DMS153 treated with DMSO at 0.1 percent for 48 hours (cell line): ENCODE measurements at regions not wholly inside any gene's neighbourhood (a gene's known extent, or its start where the extent isn't known, plus 50 kb on each side); places are given as distances from the start of the nearest gene placed in this dataset.
"Not testable (repeated sequence)": the region's sequence is repeated elsewhere in the genome, so short reads cannot be mapped to it uniquely, and the experiment has no call there.

Source experiments
- DNase-seq: peaks from one replicate; lab custom pipeline; 2025; ENCODE audit not compliant: unreplicated experiment; lab: John Stamatoyannopoulos, UW

GRCh38 chr13:21875116-21875515 lies 204.2 kb downstream of the FGF9 start:
- DNase-seq, result no peak

GRCh38 chr13:21879263-21879914 lies 208.5 kb downstream of the FGF9 start:
- DNase-seq, result no peak

- DNase-seq, result no peak
Observed at GRCh38 chr13:21882766-21883165, 211.9 kb downstream of the FGF9 start.

- no peak for DNase-seq
Observed at GRCh38 chr13:21883713-21884112, 212.8 kb downstream of the FGF9 start.

- peak; percentile 39 for DNase-seq
Observed at GRCh38 chr13:21884299-21884909, 213.5 kb downstream of the FGF9 start.

DNA sequence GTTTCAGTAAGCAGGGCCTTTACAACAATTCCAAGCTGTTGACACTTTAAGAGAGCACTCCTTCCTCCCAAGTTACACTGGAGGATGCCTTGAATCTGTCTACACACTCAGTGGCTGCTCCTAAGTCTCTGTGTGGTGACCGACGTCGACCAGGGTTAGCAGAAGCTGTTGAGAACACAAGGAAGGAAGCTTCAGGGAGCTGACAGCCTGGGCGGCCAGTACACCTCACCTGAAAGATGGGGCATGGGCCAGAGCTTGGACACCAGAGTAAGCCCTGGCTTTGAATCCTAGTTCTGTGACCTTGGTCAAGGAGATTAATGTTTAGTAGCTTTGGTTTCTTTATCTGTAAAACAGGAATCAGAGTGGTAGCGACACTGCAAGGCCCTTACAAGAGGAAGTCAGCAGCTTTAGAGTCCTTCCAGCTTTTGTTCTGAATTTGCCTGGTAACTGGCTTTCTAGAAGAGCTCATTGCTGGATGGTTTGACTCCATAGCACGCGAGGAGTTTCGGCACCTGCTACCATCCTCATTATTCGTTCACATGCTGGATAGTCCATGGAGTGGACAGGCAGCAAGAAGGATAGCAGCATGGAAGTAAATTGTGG lies 214.2 kb downstream of the FGF9 start:
- peak; percentile 80 for DNase-seq

- DNase-seq, result no peak
Observed at GRCh38 chr13:21885714-21886224, 214.9 kb downstream of the FGF9 start.

- no peak for DNase-seq
Observed at GRCh38 chr13:21889651-21890050, 218.8 kb downstream of the FGF9 start.

DNA sequence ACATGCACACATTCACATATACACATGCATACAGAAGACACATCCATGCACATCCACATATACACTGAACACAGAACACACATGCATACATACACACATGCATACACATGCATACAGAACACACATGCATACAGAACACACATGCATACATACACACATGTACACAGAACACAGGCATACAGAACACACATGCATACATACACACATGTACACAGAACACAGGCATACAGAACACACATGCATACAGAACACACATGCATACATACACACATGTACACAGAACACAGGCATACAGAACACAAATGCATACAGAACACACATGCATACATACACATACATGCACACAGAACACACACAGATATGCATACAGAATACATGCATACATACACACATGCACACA lies 219.3 kb downstream of the FGF9 start:
- not testable (repeated sequence) for DNase-seq

- peak; percentile 36 for DNase-seq
Observed at GRCh38 chr13:21894091-21894490, 223.2 kb downstream of the FGF9 start.

DNA sequence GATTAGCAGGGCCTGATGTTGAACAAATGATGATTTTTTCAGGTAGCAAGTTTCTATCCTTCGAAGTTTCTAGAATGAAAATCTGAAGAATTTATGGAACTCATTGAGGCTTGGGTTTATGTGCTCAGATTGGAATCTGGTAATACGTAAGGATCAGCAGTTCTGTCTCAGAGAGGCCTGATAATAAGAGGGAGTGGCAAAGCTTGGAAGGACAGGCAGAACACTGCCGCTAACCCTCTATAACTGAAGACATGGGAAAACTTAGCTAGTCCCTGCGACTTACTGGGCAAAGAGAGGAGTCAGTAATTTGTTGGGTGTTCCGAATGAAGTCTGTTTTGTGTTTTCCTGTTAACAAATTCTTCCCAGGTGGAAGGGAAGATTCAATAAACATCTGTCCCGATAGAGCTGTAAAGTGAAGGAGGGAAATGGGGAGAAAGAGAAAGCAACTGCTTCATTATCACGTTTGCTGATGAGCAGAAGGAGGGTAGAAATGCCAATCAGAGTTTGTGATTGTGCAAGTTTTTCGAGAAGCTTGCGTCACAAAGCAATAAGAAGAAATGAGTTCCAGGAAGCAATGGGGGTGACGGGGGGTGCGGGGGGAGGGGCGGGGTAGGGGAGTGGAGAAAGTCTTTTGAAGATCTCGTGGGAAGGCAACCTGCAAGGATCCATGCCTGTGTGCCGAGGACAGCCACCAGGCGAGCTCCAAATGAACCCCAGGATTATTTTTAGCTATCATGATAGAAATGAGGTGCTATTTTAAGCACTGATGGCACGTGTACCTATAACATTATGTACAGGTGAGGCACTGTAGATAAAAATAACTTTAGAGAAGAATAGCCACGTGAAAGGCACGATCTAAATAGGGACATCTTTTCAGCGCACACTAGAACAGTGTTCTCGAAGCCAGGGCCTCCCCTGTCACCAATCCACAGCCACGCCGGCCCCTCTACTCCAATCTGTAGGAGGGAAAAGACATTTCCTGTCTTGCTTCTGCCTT lies 224.1 kb downstream of the FGF9 start:
- no peak for DNase-seq

- DNase-seq, result no peak
Observed at GRCh38 chr13:21895779-21896178, 224.9 kb downstream of the FGF9 start.

DNA sequence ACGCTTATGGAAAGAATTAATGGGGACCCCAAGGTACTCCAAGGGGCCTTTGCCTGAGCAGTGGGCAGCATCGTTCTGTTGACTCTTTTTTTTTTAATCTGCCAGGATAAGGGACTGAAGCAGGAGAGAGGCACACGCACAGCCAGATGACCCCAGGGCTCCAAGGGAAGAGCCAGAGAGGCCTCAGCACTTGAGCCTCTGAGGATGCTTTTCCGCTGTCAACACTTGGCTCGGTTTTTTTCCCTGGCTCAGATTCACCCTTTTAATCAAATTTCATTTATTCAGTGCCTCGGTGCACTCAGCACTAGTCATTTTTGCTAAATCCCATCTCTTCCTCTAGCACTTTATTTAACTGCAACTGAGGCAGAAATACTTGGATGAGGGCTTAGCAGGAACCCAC lies 226.3 kb downstream of the FGF9 start:
- no peak for DNase-seq

DNA sequence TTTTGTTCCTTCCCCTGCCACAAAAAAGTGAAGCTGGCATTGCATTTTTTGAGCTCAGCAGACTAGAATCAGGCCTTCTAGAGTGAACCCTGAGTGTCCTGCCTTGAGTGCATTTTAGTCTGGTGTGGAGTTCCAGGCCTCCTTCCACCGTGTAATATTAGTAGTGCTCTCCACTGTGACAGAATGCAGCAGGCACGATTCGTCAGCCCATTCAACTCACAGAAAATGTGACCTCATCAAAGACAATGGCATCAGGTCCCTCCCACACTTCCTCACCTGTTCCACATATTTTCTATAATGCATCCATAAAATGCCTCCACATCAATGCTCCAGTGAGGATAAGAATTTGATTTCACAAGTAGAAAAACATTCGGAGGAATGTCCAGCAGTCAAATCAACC lies 227.6 kb downstream of the FGF9 start:
- no peak for DNase-seq

DNA sequence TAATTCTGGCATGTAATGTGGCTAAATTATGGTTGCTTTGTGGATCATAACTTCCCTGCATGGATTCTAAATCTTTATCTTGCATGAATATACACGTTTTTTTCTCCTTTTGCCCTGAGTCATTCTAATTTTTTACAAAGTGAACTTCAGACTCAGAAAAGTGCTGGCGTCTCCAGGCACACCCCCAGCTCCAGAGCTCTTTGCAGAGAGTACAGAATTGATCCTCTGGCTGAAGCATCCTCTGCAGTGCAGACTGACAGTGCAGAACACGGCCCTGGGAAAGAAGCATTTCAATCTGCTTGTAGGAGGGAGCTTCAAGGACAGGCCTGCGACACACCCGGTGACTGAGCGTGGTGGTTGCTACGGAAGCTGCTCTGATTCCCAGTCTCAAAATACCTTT lies 228.1 kb downstream of the FGF9 start:
- no peak for DNase-seq

DNA sequence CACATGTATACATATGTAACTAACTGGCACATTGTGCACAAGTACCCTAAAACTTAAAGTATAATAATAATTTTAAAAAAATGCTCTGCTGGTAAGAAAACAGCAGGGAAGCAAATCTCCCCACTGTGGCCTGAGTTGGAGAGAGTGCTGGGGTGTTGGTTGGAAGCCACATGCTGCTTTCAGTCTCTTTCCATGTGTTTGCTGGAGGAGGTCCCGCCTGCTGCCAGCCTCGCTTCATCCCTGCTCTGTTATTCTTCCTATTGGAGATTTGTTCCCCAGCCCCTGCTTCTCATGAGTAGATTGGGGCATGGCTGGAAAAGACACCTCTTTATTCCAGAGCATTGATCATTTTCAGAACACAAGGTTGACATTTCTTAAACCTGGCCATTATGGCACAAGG lies 230.5 kb downstream of the FGF9 start:
- DNase-seq, result no peak

DNA sequence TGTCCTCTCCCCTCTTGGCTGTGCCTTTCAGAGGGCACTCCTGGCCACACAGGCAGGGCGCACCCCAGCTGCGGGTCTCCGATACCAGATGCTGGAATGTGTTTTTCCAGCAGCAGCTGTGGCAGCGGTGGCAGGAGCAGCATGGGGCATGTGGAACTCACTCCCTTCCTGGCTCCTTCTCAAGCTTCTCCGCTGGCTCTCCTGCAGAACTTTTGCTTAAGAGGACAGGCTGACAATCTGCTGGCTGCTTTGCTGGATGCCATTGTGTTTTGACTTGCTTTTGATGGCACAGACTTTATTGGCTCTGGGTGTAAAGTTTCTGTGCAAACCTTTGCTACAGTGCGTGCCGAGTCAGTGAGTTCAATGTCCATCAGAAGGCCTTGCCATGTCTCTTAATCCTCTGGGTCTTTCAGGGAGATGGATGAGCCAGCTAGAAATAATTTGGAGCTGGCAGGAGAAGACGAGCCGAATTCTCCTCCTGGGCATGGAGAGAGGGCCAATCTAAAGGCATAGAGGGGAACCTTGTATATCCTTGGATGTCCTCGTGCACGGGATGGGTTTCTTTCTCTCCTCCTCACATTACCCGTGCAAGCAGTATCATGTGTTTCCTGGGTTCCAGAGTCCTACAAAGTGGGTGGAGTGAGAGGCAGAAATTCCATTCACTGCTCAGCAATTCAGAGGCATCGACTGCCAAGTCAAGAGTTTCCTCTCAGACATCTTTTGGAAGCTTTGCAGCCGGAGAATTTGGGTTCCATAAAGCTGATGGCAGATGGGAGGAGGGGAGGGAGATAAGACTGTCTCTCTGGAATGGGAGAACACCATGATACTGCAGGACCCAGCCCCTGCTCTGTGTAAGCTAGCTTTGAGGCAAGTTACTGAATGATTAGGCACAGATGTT lies 231.2 kb downstream of the FGF9 start:
- DNase-seq, result no peak

- DNase-seq, result no peak
Observed at GRCh38 chr13:21902709-21903098, 231.8 kb downstream of the FGF9 start.

DNA sequence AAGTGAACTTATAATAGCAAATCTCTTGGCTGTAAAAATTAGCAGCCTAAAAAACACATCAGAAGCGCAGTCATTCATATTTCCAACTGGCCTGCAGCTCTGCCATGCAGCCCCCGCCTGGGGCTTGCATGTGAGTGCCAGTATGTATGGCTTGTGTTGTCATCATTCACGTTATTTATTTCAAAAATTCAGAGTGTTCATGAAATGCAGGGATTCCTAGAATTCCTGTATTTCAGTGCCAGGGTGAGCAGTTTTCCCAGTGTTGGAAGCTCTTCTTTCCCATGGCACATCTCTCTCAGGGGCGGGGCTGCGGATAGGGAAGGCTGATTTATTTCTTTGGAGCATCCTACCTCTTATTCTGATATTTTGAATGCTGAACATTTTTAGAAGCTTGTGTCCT lies 234.6 kb downstream of the FGF9 start:
- no peak for DNase-seq

- no peak for DNase-seq
Observed at GRCh38 chr13:21909331-21909730, 238.5 kb downstream of the FGF9 start.
